EH (cell line): ENCODE measurements at regions not wholly inside any gene's neighbourhood (a gene's known extent, or its start where the extent isn't known, plus 50 kb on each side); places are given as distances from the start of the nearest gene placed in this dataset.

Source experiments
- DNase-seq: peaks from one replicate; pipeline ENCODE4 v3.0.0-alpha.2; 2015; ENCODE audit warnings: low read depth

DNA sequence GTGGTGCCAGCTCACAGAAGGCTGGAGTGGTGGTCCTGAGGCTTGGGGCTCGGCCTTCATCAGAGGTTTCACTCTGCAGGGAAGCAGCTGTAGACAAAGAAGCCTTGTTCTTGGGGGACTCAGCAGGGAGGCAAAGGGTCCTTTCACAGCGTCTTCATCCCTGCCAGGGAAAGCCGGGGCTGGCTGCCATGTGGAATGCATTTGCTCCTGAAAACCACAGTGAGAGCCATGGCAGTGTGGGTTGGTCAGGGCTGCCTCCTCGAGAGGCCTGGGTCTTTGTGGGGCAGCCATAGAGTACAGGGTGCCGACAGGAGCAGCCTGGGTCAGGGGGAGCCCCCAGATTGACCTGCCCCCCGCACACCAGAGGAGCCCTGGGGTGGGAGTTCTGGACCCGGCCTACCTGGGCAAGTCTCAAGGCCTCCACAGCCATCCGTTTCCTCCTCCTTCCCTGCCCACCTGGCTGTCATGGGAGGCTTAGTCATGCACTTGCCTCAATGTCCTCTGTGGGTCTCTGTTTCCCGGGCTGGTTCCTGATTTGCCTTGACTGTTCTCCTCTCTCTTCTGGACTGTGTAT, 144.0 kb downstream of the CDC5L start:
- DNase-seq = no peak

DNA sequence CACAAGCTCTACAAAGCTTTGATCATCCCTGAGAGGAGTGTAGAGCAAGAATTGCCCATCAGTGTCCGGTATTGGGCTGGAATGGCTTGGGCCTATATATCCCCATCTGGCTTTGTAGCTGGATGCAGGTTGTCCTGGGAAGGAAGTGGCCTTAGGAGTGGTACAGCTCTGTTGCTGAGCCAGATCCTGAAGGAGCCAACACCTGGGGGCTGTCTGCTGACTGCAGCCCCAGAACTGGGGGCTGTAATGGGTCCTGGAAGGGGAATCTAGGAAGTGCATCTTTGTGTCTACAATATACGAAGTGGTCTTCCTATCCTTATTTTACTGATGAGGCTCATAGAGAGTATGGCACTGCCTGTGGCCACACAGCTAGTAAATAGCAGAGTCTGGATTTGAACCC, 145.9 kb downstream of the CDC5L start:
- DNase-seq = no peak

DNA sequence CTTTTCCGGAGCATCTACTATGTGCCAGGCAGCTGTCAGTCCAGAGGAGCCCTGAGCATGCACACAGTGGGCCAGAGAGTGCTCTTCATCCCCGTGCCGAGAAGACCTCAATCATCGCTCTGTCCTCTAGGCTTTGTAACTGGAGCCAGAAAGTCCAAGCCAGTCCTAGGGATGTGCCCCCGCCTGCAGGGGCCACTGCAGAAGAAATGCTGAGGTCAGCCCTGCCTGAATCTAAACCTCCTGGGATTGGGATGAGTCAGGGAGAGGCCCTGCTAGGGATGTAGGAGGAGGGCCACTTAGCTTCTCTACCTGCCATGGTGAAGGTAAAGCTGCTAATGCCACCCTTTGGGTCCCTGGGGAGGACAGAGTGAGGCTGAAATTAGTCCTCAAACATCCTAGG, 146.8 kb downstream of the CDC5L start:
- DNase-seq = no peak

DNA sequence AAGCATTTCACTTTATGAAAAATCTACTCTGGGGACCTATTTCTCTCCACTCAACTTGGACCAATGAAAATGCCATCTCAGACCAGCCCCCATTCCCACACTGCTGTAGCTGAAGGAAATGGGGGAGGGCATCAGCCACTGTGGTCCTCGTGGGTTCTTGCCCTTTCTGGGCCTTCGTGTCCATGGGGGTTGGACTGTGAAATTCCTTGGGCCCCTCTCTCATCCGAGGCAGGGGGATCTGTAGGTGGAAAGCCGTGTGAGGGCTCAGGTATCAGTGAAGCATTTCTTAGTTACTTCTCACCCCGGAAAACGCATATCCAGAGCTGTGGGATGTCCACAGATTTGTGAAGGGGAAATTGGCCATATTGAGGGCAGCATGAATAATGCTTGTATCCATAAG, 147.9 kb downstream of the CDC5L start:
- no peak for DNase-seq

DNA sequence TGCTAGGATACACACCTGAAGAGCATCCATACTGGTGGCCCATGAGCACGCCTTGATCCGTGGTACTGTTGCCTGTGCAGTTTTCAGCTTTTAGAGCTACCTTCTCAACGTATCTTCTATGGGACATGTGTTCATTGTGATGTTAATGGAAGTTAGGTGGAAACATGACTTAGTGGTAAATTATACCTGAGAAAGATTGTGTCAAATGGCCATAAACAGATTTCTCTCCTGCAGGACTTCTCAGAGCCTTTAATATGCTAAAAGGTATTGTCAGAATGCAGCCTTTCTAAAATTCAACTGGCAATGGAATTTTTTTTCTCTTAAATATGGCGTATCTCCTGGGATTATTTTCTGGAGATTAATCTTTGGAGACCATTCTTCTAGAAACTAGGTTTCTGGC, 148.5 kb downstream of the CDC5L start:
- no peak for DNase-seq

DNA sequence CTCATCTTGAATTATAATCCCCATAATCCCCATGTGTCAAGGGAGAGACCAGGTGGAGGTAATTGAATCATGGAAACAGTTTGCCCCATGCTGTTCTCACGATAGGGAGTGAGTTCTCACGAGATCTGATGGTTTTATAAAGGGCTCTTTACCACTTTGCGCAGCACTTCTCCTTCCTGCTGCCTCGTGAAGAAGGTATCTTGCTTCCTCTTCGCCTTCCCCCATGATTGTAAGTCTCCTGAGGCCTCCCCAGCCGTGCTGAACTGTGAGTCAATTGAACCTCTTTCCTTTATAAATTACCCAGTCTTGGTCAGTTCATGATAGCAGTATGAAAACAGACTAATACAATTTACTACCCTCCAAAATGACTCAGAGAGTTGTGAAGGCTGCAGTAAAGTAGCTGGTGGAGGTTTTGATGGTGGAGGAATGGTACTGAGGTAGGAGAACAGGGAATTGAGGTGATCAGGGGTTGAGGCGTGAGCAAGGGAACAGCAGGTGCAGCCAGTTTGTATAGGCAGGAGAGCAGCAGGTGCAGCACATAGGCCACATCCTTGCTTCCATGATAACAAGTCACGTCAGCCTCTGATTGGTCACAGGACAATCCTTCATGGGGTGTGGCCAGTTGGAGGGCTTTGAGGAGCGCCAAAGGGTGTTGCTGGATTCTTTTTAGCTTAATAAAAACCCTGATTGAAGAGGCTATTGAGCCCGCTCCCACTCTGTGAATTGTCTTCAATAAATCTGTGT, 150.0 kb downstream of the CDC5L start:
- no peak for DNase-seq

DNA sequence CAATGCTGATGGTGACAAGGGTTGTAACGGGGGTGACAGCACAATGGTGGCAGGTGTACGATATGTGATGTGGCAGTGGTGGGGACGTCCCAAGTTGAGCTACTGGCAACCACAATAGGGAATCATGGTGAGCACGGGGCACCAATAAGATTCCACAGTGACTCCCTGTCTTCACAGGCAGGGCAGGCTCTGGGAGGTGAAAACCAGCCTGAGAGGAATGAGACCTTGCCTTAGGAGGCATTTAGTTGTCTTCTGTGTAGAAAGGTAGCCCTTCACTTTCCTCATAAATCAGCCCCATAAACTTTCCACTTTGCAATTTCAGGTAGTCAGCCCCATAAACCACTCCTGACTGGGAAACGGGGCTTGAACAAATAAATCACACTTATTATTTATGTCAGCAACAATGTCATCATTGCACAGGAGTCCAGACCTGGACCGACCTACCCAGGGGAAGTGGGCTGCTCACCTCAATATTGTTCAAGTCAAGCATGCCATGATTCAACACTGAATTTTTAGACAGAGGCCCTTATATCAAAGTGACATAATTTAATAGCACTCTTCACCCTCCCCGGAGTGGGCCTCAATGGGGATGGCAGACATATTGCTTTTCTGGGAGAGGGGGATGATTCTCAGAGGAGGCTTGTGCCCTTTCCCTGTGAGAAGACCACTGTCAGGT, 150.8 kb downstream of the CDC5L start:
- DNase-seq = no peak

DNA sequence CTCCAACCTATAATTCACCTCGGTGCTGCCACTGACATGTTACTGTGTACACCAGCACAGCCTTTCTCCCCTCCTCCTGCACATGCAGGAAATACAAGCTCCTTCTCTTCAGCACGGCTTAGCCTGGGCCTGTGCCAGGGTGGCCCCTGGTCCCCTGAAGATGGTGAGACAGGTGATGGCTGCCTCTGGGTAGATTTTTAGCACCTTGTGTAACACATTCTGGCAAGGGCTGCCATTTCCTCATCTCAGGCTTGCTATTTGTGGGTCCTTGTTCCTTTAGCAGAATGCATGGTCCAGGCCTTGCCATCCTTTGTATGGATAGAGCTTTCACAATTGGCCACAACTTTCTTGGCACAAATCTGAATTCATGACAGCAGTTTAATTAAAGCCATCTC, 151.3 kb downstream of the CDC5L start:
- no peak for DNase-seq

DNA sequence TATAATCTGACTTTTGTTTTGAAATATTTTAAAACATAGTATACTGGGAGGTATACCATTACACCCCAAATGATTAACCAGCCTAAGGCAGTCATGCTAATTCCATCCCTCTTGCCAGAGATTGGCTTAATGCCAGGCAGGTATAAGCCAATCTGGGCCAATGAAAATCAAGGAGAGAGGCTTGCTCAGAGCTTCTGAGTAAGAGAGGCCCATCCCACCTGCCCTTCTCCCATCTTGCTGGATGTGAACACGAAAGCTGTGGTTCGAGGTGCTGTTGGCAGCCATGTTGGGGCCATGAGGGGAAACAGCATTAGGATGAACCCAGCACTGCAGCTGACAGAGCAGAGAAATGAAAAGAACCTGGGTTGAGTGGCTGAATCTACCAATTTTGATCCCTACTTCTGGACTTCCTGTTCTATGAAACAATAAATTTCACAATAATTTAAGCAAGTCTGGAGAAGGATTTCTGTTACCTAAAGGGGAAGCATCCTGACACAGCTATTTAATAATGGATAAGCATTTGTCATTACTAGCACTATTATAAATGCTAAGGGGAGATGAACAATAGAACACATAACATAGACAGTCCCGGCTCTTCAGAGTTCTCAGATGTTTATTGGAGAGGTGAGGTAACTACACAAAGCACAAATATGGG, 152.3 kb downstream of the CDC5L start:
- no peak for DNase-seq

DNA sequence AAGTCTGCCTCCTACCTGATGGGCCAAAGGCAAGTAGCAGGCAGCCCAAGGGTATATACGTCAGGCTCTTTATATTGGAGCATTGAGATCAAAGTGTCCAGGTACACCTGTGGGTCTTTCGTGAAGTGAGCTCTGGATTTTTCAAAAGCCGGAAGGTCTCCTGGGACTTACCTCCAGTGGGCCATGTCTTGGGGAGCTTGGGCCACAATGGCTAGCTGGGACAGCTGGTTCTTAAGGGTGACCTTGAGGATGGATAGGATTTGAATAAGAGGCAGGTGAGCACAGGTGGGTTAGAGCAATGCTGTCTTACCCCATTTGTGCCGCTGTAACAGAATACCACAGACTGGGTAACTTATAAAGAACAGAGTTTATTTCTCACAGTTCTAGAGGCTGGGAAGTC, 153.4 kb downstream of the CDC5L start:
- no peak for DNase-seq

DNA sequence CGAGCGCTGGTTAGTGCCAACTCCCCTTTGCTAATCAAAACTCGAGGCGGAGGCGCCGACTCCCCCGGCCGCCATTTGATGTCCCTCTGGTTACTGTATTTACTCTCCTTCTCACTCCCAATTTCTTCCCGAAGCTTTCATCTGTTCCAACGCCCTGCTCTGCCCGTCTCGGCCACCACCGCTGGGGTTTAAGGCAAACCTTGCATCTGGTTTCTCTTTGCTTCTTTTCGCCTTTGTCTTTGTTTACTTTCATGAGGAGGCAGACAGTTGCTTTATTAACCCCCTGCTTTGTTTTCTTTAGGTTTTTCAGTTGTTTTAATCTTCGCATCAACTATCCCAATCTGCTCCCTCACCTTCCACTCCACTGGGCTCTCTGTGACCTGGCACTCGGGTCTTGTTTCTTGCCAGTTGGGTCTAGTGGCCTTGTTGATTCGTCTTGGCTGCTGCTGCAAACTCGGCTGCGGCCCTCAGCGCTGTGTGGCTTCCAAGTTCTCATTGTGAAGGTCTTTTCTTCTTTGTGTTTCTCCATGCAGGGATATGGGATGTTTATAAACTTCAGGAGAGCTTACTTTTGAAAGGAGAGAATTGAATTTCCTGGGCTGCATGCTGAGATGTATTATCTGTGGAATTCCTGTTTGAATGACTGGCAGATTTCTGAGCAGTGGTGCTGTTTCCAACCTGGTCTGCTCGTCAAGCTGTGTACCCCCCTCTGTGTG, 155.1 kb downstream of the CDC5L start:
- DNase-seq = peak; percentile 5

DNA sequence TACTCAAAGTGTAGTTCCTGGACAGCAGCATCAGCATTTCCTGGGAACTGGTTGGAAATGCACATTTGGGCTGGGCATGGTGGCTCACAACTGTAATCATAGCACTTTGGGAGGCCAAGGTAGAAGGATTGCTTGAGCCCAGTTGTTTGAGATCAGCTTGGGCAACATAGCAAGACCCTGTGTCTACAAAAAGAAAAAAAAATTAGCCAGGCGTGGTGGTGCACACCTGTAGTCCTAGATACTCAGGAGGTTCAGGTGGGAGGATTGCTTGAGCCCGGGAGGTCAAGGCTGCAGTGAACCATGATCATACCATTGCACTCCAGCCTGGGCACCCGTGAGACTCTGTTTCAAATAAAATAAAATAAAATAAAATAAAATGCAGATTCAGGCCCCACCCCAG, 156.2 kb downstream of the CDC5L start:
- no peak for DNase-seq

DNA sequence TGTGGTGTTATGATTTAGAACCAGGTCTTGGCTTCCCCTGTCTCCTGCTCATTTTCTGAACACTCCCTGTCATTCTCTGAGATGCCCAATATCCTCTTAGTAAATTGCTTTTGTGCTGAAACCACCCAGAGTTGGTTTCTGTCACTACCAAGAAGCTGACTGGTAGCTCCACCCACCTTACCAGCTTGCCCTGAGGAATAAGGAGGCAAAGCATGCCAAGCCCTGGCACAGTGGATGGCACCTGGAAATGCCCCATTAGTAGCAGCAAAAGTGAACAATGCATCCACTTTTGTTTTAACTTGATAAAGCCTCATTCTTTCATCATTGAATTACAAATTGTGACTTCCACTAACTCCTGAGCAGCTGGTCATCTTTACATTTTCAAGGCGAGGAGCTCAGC, 157.7 kb downstream of the CDC5L start:
- no peak for DNase-seq

DNA sequence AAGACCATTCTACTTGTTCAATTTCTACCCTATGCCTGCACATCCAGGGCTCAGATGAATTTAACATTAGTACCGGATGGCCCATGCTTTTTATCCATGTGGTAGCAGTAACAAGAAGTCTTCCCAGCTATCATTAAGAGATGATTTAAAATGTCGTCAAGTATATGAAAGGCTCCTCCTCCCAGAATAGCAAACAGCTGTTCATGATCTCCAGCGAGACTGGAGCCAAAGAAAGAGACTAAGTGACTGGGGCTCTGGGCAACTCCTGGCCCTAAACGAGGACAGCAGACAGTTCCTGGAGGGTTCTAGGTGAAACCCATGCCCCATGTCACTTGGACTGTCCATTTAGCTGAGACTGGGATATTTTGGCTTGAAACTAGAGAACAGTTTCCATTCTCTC, 160.8 kb downstream of the CDC5L start:
- DNase-seq = no peak

DNA sequence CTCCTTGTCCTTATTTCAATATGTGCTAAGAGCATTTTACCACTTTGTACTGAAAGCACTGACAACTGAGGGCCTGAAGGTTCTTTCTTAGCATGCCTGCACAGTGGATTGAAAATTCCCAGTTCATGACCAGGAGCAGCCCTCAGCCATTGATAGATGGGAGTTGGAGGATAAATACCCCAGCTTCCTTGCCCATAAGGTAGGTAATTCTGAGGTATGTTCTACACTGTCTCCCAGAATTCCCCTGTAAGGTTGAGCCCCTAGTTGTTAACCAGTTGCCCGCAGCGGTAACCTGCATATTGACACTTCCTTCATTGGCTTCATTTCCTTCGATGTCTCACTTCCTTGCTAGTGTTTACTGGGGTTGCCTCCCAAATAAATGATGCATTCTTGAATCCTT, 162.0 kb downstream of the CDC5L start:
- no peak for DNase-seq

DNA sequence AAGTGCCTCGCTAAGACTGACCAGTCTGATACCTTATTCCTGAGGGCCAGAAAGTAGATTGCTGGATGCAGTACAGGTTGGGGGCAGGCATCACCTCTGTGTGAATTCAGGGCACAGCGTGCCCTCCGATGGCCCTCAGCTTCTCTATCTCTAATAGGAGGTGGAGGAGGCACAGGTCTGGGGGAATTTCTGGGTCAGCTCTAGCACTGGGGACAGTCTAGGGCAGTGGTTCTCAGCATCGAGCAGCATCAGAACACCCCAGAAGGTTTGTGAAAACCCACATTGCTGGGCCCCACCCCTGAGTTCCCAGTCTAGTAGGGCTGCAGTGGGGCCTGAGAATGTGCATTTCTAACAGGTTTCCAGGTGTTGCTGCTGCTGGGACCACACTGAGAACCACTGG, 166.7 kb downstream of the CDC5L start:
- DNase-seq = no peak

DNA sequence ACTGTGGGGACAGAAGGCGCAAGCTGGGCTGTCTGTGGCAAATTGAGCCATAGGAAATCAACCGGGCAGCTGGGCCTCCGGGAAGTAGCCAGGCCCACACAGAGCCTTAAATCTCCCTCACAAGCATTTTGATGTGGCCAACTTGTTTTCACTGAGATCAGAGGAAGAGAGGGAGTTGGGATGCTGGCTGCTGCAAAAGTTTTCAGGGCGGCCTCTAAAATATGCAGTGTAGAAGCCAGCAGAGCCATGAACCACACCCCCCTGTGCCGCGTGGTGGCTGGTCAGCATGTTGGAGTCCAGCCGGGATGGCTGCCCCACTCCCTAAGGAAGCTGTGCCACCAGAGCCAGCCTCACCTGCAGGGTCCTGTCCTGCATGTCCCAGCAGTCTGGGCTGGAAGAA, 167.4 kb downstream of the CDC5L start:
- DNase-seq = no peak

DNA sequence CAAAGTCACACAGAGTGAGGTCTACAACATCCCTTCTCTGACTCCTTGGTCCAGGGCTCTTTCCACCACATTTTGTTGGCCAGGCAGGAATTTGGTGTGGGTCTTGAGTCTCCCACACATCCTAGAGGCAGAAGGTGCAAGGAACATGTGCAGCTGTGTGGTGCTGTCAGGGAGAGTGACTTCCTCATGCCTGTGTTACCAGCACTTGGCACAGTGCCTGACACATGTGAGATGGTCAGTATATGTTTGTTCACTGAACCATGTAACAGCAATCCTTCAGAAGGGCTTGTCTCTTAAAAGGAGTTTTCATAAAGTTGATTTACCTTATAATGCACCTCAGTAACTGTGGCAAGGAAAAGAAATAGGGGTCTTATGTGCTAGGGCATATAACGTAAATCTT, 168.5 kb downstream of the CDC5L start:
- peak; percentile 4 for DNase-seq

DNA sequence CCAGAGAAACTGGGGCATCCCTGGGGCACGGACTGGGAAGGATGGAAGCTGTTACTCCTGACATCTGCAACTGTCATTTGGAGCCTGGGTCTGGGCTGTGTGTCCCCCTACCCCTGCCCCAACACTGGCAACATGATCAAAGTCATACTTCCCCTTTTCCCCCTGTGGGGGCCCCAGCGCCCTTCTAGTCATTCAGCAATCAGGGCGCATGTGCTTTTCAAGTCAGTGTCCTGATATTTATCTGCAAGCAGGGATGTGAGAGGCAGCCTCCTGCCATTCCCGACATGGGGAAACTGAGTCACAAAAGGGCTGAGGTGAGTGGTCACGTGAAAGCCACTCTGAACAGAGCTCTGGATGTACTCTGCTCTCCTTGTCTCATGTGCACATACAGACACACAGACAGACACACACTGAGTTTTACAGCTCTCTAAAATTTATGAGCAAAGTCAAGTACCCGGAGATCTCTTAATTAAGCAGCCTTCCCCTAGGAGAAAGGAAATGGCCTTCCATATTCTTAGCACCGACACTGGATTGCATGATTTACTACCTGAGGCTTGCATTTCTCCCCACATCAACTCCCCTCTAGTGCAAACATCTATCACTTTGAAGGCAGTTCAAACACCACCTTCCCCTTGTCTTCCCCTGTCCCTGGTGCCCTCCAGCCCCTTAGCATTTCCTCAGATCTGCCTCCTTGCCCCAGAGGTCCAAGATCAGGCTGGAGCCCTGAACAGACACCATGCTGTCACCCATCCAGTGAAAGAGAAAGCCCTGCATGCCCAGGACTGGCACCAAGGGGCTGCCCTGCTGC, 170.7 kb downstream of the CDC5L start:
- no peak for DNase-seq

DNA sequence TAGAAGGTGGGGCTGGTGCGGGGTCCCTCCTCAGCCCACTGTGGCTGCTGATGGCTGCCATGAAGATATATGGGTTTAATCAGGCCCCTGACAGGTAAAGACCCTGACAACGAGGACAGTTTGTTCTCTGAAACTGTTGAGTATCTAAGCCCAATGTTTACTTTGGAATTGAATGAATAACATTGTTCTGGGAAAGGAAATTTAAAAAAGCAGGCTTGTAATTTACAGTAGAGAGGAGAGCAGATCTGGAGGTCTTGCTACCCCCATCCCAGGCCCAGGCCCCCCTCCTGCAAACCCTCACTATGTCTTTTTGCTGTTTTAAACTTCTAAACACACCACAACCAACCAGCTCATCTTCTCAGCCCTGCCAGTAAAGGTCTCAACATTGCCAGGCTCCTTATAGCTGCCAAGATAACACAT, 171.3 kb downstream of the CDC5L start:
- DNase-seq = no peak

DNA sequence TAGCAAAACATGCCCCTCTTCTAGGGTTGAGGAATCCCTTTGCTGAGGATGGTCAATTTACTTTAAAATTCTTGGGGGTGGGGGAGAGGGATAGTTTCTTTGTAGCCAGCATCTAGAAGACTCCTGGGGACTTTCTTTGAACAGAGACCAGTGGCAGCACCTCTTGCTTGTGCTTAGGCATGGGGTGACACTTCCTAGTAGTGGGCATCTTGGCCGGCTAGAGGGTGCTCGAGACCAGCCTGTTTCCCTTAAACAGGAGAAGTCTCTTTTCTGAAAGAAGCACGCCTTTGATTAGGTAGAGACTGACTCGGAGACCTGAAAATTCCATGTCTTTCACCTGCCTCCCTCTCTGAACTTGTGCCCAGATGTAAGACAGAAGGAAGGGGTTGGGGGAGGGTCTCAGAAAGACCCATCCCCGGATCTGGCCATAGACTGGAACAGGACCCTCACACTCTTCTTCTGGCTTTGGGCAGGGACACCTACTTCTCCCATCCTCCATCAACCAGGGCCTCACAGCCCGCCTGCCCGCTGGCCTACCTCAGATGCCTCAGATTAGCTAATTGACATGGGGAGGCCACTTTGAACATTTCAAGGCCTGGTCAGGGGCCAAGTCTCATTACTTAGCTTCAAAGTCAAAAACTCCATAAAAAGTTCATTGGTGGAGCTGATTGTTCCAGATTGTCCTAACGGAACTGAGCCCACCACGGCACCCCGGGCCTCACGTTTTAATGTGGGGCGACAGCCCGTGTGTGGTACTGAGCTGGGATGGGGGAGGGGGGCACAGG, 172.2 kb downstream of the CDC5L start:
- no peak for DNase-seq
